NCI-H748 (cell line): ENCODE measurements at regions not wholly inside any gene's neighbourhood (a gene's known extent, or its start where the extent isn't known, plus 50 kb on each side); places are given as distances from the start of the nearest gene placed in this dataset.
"Not testable (repeated sequence)": the region's sequence is repeated elsewhere in the genome, so short reads cannot be mapped to it uniquely, and the experiment has no call there.

Source experiments
- DNase-seq: peaks from one replicate; lab custom pipeline; 2025; ENCODE audit not compliant: unreplicated experiment; lab: John Stamatoyannopoulos, UW

DNA sequence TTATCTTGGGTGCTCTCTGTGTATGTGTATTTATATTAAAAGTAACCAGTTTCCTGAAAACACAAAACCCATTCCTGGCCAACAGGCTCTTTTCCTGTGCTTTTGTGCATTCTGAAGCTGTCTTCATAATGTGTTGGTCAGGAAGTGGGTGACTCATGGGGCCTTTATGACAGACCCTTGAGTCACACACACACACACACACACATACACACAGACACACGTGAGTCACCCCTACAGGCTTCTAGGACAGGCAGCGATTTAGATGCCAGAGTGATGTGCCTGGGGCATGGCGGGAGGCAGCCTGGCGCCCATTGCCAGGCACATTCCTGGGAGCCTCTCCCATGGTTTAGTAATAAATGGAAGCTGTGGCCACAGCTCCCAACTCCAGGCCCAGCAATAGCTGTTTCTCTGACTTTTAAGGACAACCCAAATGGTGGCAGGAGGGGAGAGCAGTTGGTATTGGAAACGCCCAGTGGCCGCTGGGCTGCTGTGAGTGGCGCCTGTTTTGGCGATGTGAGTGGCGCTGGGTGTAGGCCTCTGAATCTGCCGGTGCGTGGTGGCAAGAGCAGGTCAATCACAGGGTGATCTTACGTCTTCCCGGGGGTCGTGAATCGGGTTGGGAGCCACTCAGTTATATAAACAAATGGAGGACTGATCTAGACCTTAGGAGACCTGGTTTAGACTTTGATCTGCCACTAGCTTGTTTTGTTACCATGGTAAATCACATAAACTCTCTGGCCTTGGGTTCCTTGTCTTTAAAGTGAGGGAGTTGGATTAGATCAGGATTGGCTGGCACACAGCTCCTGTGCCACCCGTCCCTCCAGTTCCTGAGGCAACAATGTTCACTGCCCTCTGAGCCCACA lies 150.7 kb upstream of the DLX2 start:
- DNase-seq = peak; percentile 56

DNA sequence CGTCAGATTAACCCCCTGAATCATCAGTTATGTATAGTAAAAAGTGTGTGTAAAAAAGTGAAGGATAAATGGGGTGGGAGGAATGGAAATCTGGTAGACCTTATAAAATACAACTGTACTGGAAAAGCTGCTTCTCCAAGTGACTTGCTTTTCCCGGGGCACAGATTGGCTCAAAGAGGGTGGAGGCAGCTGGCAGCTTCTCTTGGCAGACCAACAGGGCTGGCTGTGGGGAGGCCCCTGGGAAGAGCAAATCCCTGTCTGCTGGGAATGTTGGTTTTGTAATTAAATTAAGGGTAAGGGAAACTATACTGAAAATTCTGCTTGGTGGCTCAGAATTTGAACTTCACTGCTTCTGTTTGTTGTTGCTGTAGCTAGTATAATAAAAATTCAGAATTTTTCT lies 154.2 kb upstream of the DLX2 start:
- peak; percentile 42 for DNase-seq

GRCh38 chr2:172259827-172260226 lies 157.1 kb upstream of the DLX2 start:
- DNase-seq = no peak

DNA sequence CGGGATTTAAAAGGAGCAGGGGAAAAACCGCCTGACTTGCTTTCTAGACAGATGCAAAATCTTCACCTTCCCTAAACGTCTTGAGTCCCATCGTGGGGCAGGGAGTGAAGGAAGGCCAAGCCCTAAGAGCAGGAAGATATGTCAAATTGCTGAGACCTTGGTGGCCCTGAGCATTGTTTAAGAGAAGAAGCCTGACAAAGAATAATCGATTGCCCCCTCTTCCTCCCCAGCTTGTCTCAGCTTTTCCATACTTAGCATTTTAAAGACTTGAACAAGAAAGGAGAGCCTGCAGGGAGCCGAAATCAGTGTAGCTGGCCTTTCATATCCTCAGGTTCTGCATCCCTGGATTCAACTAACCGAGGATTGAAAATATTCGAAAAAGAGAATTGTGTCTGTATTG lies 157.6 kb upstream of the DLX2 start:
- DNase-seq = no peak

DNA sequence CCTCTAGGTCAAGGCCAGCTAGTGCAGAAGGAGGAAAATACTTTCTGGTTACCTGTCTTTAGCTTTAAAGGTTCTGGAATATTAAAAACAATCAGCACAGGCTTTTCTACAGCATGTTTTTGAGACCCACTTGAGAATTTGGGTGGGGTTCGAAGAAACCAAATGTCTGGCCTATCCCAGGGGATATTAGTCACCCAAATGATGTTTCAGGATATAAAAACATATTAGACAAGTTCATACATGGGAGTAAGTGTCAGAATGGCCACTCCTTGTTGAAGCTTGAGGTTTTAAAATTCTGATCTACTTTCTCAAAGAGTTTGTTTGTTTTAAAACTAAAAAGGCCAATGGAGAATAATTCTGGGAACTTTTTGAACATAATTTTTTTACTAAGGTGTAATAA lies 158.6 kb upstream of the DLX2 start:
- DNase-seq = no peak

GRCh38 chr2:172262486-172262885 lies 159.8 kb upstream of the DLX2 start:
- DNase-seq = no peak

- DNase-seq = not testable (repeated sequence)
Measured at GRCh38 chr2:172264820-172265219, 162.1 kb upstream of the DLX2 start.

- not testable (repeated sequence) for DNase-seq
Measured at GRCh38 chr2:172269507-172270244, 157.7 kb upstream of the ITGA6 start.

- DNase-seq = peak; percentile 97
Measured at GRCh38 chr2:172270278-172271079, 156.9 kb upstream of the ITGA6 start.

DNA sequence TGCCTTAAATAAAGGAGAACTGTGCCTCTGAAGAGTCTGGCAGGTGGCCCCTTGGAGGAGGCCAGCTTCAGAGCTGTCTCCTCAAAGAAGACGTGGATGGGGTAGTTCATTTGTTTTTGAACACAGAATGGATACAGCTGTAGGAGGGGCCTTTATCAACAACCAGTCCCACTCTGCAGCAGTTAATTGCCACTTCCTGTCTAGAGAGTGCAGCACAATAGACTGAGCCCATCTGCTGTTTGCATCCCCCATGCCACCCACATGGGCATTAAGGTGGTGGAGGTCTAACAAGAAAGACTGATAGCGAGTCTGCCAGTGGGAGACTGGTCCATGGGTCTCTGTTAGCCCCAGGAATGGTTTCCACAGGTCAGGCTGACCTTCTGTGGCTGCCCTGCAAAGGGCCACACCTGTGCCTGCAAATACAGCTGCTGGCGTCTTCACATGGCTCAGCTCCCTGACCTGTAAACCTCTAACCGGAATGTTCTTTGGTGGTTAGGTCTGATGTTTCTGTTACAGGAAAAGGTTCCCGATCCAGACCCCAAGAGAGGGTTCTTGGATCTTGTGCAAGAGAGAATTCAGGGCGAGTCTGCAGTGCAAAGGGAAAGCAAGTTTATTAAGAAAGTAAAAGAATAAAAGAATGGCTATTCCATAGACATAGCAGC lies 153.3 kb upstream of the ITGA6 start:
- peak; percentile 98 for DNase-seq

- DNase-seq = no peak
Measured at GRCh38 chr2:172275239-172275638, 152.1 kb upstream of the ITGA6 start.

DNA sequence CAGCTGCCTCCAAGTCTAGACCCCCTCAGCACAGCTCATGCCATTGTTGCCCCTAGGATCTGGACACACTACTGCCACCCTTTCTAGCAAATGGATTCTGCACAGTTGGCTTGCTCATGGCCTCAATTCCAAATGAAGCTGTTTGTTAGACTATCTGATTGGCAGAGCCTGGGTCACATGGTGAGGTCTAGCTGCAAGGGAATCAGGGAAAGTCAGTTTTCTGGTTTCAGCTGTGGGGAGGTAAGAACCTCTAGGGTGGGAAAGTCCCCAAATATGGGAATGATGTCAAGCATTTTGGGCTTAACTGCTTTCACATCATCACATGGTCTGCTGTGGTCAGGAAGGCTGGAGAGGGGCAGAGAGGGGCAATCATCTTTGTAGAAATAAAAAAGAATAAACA lies 150.4 kb upstream of the ITGA6 start:
- DNase-seq = no peak

- DNase-seq = no peak
Measured at GRCh38 chr2:172278667-172279066, 148.7 kb upstream of the ITGA6 start.

- DNase-seq = no peak
Measured at GRCh38 chr2:172279214-172279613, 148.2 kb upstream of the ITGA6 start.

- DNase-seq = peak; percentile 23
Measured at GRCh38 chr2:172279813-172280212, 147.6 kb upstream of the ITGA6 start.

GRCh38 chr2:172280571-172281361 lies 146.6 kb upstream of the ITGA6 start:
- no peak for DNase-seq

DNA sequence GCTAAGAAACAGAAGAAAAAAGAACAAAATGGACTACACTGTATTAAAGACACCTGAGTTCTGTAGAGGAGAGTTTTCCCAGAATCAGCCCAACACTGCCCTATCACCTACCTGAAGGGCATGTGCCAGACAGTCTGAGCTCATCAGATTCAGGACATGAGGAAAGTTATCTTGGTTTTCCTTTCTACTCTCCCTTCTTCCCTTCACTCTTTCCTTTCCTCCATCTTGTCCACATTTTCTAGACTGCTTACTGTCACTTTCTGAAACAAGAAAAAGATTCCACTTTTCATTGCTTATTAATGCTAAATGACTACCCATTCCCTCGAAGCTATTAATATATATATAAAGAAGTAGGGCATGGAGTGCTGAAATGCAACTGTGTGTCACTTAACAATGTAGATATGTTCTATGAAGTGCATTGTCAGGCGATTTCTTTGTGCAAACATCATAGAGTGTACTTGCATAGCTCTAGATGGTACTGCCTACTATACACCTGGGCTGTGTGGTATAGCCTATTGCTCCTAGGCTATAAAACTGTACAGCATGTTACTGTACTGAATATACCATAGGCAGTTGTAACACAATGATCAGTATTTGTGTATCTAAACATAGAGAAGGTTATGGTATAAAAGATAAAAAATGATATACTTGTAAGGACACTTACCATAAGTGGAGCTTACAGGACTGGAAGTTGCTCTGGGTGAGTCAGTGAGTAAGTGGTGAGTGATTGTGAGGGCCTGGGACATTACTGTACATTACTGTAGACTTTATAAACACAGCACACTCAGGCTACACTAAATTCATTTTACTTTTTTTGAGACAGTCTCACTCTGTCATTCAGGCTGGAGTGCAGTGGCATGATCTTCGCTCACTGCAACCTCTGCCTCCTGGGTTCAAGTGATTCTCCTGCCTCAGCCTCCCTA lies 145.5 kb upstream of the ITGA6 start:
- no peak for DNase-seq

- DNase-seq = no peak
Measured at GRCh38 chr2:172282944-172283343, 144.4 kb upstream of the ITGA6 start.

DNA sequence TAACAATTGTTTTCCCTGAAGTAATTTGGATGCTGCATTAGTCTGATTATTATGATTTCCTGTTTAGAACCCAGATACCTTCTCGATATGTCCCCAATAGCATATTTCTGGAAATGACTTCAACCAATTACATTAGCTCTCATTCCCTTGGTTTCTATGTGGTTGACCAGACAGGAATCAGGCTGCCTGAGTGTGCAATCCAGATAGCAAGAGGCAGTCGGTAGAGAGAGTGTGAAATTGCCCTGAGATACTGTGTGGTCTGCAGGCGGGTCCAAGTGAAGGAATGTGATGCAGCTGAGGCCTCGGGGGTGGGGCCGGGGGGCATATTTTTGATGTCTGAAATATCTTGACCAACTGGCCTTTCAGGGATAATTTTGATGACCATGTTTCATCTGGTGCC lies 143.9 kb upstream of the ITGA6 start:
- no peak for DNase-seq
